Testis (tissue), 2 donors: ENCODE measurements at regions not wholly inside any gene's neighbourhood (a gene's known extent, or its start where the extent isn't known, plus 50 kb on each side); places are given as distances from the start of the nearest gene placed in this dataset.

Source experiments
- DNase-seq: peaks from one replicate; pipeline ENCODE4 v3.0.0-alpha.2; 2019
- H3K27ac ChIP-seq, 2 donors: fragments of 200-600 bp; sonication (generic); one replicate each; pipeline ENCODE4 v1.5.1; 2019
- H3K27me3 ChIP-seq: fragments of 200-600 bp; sonication (generic); one replicate; pipeline ENCODE4 v1.5.1; 2019
- H3K36me3 ChIP-seq: fragments of 200-600 bp; sonication (generic); one replicate; pipeline ENCODE4 v1.5.1; 2017; ENCODE audit warnings: low read depth; ENCODE audit errors: missing control alignments
- H3K4me1 ChIP-seq: fragments of 200-600 bp; sonication (generic); one replicate; pipeline ENCODE4 v1.5.1; 2019
- H3K4me3 ChIP-seq, 2 donors: fragments of 200-600 bp; sonication (generic); one replicate each; pipeline ENCODE4 v1.5.1; 2017 to 2019
- H3K9me3 ChIP-seq: fragments of 200-600 bp; sonication (generic); one replicate; pipeline ENCODE4 v1.5.1; 2017
- CTCF ChIP-seq, 3 experiments: fragments of 450-650 bp in 2 of 3; fragments of 200-600 bp in 1 of 3; sonication (generic) in 1 of 3; IDR thresholded peaks; one replicate each; pipeline ENCODE4 v1.5.1; 2016 to 2019; ENCODE audit warnings: antibody characterized with exemption in 3 of 3, mild to moderate bottlenecking in 2 of 3, moderate library complexity in 1 of 3
- POLR2A ChIP-seq: fragments of 450-650 bp; IDR thresholded peaks from one replicate; pipeline ENCODE4 v1.6.1; 2017; ENCODE audit warnings: antibody characterized with exemption, mild to moderate bottlenecking, moderate library complexity
- WGBS, 2 donors: methylation state at CpG; one replicate each; pipeline ENCODE4 v1.1.5; 2018; 5-methylcytosine and 5-hydroxymethylcytosine counted together
- intact Hi-C: fragments of 100-400 bp; cut with DNase I; formaldehyde crosslinking; loops from one replicate; pipeline ENCODE4 v1.15.1; 2023; ENCODE audit warnings: low total_unique reads

GRCh38 chrX:1909419-1910206 lies 294.8 kb downstream of the ASMT start:
- no peak for DNase-seq

GRCh38 chrX:1910207-1910470 lies 295.3 kb downstream of the ASMT start:
- H3K27me3 ChIP-seq, result no peaks in the 10 kb centered on the region
- H3K36me3 ChIP-seq, result no peaks in the 10 kb centered on the region
- 78 to 85% methylated on average over 2 of the region's 2 CpGs for WGBS, 2 donors
- intact Hi-C loops, result no loop called here
- H3K9me3 ChIP-seq, result no peaks in the 10 kb centered on the region
- no peak for DNase-seq
- no peak overlapping the region for H3K27ac ChIP-seq
- no peak for TF ChIP-seq CTCF (IDR thresholded peaks at IDR 0.05)
- no peak for TF ChIP-seq POLR2A
- no peak overlapping the region for H3K4me3 ChIP-seq
- no peaks in the 10 kb centered on the region for H3K4me1 ChIP-seq

More at GRCh38 chrX:1909419-1910206, 294.8 kb downstream of the ASMT start:
- Histone ChIP-seq H3K27me3 (no peaks in the 10 kb centered on the region), H3K36me3 (no peaks in the 10 kb centered on the region), H3K9me3 (no peaks in the 10 kb centered on the region), H3K4me1 (no peaks in the 10 kb centered on the region), H3K27ac (no peak overlapping the region), H3K4me3 (no peak overlapping the region)
- 61 to 62% methylated on average over 13 of the region's 13 CpGs for WGBS, 2 donors
- no peak for TF ChIP-seq CTCF (IDR thresholded peaks at IDR 0.05)
- intact Hi-C loops, result no loop called here

- Histone ChIP-seq H3K36me3 (no peaks in the 10 kb centered on the region), H3K9me3 (no peaks in the 10 kb centered on the region), H3K27me3 (no peaks in the 10 kb centered on the region), H3K4me3 (no peak overlapping the region), H3K4me1 (no peaks in the 10 kb centered on the region), H3K27ac (no peak overlapping the region)
- WGBS, 2 donors, result 59 to 67% methylated on average over 5 of the region's 5 CpGs
- TF ChIP-seq POLR2A (no peak), CTCF (IDR thresholded peaks at IDR 0.05) (no peak)
- DNase-seq, result no peak
- intact Hi-C loops, result no loop called here
These were observed 296.7 kb downstream of the ASMT start for GRCh38 chrX:1911401-1912128.

GRCh38 chrX:1912193-1912592 lies 297.3 kb downstream of the ASMT start:
- WGBS, 2 donors, result 86 to 91% methylated on average over 10 of the region's 10 CpGs
- Histone ChIP-seq H3K27ac (no peak overlapping the region), H3K4me3 (no peak overlapping the region), H3K36me3 (no peaks in the 10 kb centered on the region), H3K4me1 (no peaks in the 10 kb centered on the region), H3K9me3 (no peaks in the 10 kb centered on the region), H3K27me3 (no peaks in the 10 kb centered on the region)
- no peak for DNase-seq
- intact Hi-C loops, result no loop called here
- no peak for TF ChIP-seq CTCF (IDR thresholded peaks at IDR 0.05)
- no peak for TF ChIP-seq POLR2A
